ENCODE measurements at regions not wholly inside any gene's neighbourhood (a gene's known extent, or its start where the extent isn't known, plus 50 kb on each side); places are given as distances from the start of the nearest gene placed in this dataset.

- no peak for TF ChIP-seq CREB1 (IDR thresholded peaks at IDR 0.05)
- TF ChIP-seq BACH1 (IDR thresholded peaks at IDR 0.05; ENCODE audit: low read length), result no peak
- TF ChIP-seq KDM1A (IDR thresholded peaks at IDR 0.05; ENCODE audit: borderline replicate concordance, low read length), result no peak
- TF ChIP-seq FOSL1 (IDR thresholded peaks at IDR 0.05; ENCODE audit: insufficient read depth, low read depth, low read length), result no peak
- no peak for TF ChIP-seq SP2 (IDR thresholded peaks at IDR 0.05; ENCODE audit: low read length)
- TF ChIP-seq ASH2L (IDR thresholded peaks at IDR 0.05; ENCODE audit: low read length), result no peak
- no peak for TF ChIP-seq SAP30 (IDR thresholded peaks at IDR 0.05; ENCODE audit: insufficient read depth, insufficient replicate concordance, low read length)
- TF ChIP-seq CBX5 (IDR thresholded peaks at IDR 0.05; ENCODE audit: low read depth, low read length), result no peak
- H2BK5ac ChIP-seq (ENCODE audit: low read depth, low read length), result no peak overlapping the region
- H3K4me3 ChIP-seq (ENCODE audit: extremely low read depth in 1 of 4, insufficient read depth in 2 of 4, low read depth in 3 of 4, low read length in 4 of 4), result no peak overlapping the region
- H3K9ac ChIP-seq (replicated peaks in 1 of 4; ENCODE audit: extremely low read depth in 1 of 4, low read depth in 3 of 4, low read length in 3 of 4), result no peak overlapping the region
- 81% methylated on average over 13 of the region's 13 CpGs; no CpG with 5 or more reads in 1 of the 2 experiments for WGBS, 2 experiments (ENCODE audit: extremely low coverage in 1 of 2, insufficient coverage in 1 of 2, insufficient read length in 1 of 2, insufficient replicate concordance in 2 of 2, low coverage in 1 of 2, low lambda C conversion rate in 2 of 2, missing lambda C conversion rate in 1 of 2)
- CTCF ChIA-PET (ENCODE audit: partially characterized antibody), result no interaction called here
- H3K4me2 ChIP-seq (ENCODE audit: insufficient read depth in 1 of 2, low read depth in 2 of 2, low read length in 2 of 2), result no peak overlapping the region
- H2AK5ac ChIP-seq (ENCODE audit: low read depth, low read length), result no peak overlapping the region
- H2BK20ac ChIP-seq (ENCODE audit: low read length), result no peak overlapping the region
- no peak overlapping the region for H2BK120ac ChIP-seq (replicated peaks; ENCODE audit: low read depth, low read length)
- H4K91ac ChIP-seq (replicated peaks; ENCODE audit: insufficient read length, low read length), result no peak overlapping the region
- DNase-seq (ENCODE audit: low read depth in 1 of 2, low spot score in 2 of 2), result no peak
- no peak overlapping the region for H3K56ac ChIP-seq (replicated peaks; ENCODE audit: insufficient read length, low read depth, low read length)
- no peaks in the 10 kb centered on the region for H3K79me1 ChIP-seq (ENCODE audit: low read depth, low read length)
- no peak overlapping the region for H3K27ac ChIP-seq (ENCODE audit: low read depth, low read length)
- H2BK15ac ChIP-seq (ENCODE audit: low read length), result no peak overlapping the region
- H3K23ac ChIP-seq (ENCODE audit: insufficient read length), result no peak overlapping the region
- H3K23me2 ChIP-seq (ENCODE audit: low read depth, low read length), result no peaks in the 10 kb centered on the region; the same call in 1 of the 2 replicates
- no peak overlapping the region for H4K8ac ChIP-seq (ENCODE audit: extremely low read depth, insufficient read depth, low read length)
- H4K5ac ChIP-seq (ENCODE audit: insufficient read length, low read depth, low read length), result no peak overlapping the region
- H3K79me2 ChIP-seq (ENCODE audit: control insufficient read depth in 1 of 2, insufficient read depth in 2 of 2, low read length in 2 of 2), result no peaks in the 10 kb centered on the region
- POLR2A ChIA-PET (ENCODE audit: partially characterized antibody), result no interaction called here
- H3K14ac ChIP-seq (ENCODE audit: insufficient read length), result no peak overlapping the region
- no peak for FAIRE-seq
- H3K18ac ChIP-seq (ENCODE audit: extremely low read depth, low read length), result no peak overlapping the region
- no peaks in the 10 kb centered on the region for H3K36me3 ChIP-seq (ENCODE audit: control insufficient read depth in 2 of 4, insufficient read depth in 4 of 4, low read length in 3 of 4)
- H3K9me3 ChIP-seq (ENCODE audit: insufficient read depth in 2 of 2, low read depth in 1 of 2, low read length in 1 of 2), result peaks cover 63 to 86% of the 10 kb centered on the region in 2 experiments
- H2AFZ ChIP-seq (ENCODE audit: low read length), result no peak overlapping the region
- no peaks in the 10 kb centered on the region for H3K27me3 ChIP-seq (replicated peaks in 1 of 4; ENCODE audit: control insufficient read depth in 3 of 4, extremely low read depth in 1 of 4, insufficient read depth in 3 of 4, low read length in 3 of 4)
- H4K20me1 ChIP-seq (replicated peaks in 1 of 2; ENCODE audit: control insufficient read depth in 1 of 2, insufficient read depth in 2 of 2, low read length in 2 of 2), result no peaks in the 10 kb centered on the region
- H2BK12ac ChIP-seq (ENCODE audit: low read depth, low read length), result no peak overlapping the region
- H3K4ac ChIP-seq (replicated peaks; ENCODE audit: insufficient read length, low read depth, low read length), result no peak overlapping the region
- no peaks in the 10 kb centered on the region; a peak in 1 of 7 replicates for H3K4me1 ChIP-seq (replicated peaks in 1 of 4; ENCODE audit: control insufficient read depth in 3 of 4, insufficient read depth in 4 of 4, low read length in 3 of 4)
Observed at GRCh38 chr19:56966697-56967299, 126.3 kb upstream of the PEG3 start.
